ENCODE measurements at regions not wholly inside any gene's neighbourhood (a gene's known extent, or its start where the extent isn't known, plus 50 kb on each side); places are given as distances from the start of the nearest gene placed in this dataset.

- H3K9me1 ChIP-seq (ENCODE audit: control insufficient read depth, extremely low read depth, insufficient read depth, low read length) = no peaks in the 10 kb centered on the region
- DNase-seq (ENCODE audit: low read depth, low spot score) (no peak), FAIRE-seq (no peak)
- no peak for TF ChIP-seq EZH2 (IDR thresholded peaks at IDR 0.05; ENCODE audit: low read length)
- TF ChIP-seq, protein P1, sequence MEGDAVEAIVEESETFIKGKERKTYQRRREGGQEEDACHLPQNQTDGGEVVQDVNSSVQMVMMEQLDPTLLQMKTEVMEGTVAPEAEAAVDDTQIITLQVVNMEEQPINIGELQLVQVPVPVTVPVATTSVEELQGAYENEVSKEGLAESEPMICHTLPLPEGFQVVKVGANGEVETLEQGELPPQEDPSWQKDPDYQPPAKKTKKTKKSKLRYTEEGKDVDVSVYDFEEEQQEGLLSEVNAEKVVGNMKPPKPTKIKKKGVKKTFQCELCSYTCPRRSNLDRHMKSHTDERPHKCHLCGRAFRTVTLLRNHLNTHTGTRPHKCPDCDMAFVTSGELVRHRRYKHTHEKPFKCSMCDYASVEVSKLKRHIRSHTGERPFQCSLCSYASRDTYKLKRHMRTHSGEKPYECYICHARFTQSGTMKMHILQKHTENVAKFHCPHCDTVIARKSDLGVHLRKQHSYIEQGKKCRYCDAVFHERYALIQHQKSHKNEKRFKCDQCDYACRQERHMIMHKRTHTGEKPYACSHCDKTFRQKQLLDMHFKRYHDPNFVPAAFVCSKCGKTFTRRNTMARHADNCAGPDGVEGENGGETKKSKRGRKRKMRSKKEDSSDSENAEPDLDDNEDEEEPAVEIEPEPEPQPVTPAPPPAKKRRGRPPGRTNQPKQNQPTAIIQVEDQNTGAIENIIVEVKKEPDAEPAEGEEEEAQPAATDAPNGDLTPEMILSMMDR (optimal IDR thresholded peaks at IDR 0.05 in 1 of 3, IDR thresholded peaks at IDR 0.05 in 1 of 3, conservative IDR thresholded peaks at IDR 0.05 in 1 of 3; ENCODE audit: extremely low read depth in 1 of 3, insufficient read depth in 2 of 3, low read length in 3 of 3) = no peak
- no peaks in the 10 kb centered on the region for H4K20me1 ChIP-seq (ENCODE audit: control insufficient read depth, extremely low read depth, insufficient read depth, low read length)
- no peak overlapping the region for H2AFZ ChIP-seq (ENCODE audit: control insufficient read depth, low read length)
- no peak overlapping the region for H3K27ac ChIP-seq (ENCODE audit: control insufficient read depth, insufficient read depth, low read length)
- no peaks in the 10 kb centered on the region for H3K27me3 ChIP-seq (ENCODE audit: control insufficient read depth, extremely low read depth, insufficient read depth, low read length)
- no peak overlapping the region for H3K4me2 ChIP-seq (ENCODE audit: control insufficient read depth, extremely low read depth, insufficient read depth, low read depth, low read length)
- no peaks in the 10 kb centered on the region for H3K4me1 ChIP-seq (ENCODE audit: control insufficient read depth, extremely low read depth, insufficient read depth, low read length)
- H3K79me2 ChIP-seq (ENCODE audit: control insufficient read depth, insufficient read depth, low read length) = no peaks in the 10 kb centered on the region
- H3K36me3 ChIP-seq (ENCODE audit: control insufficient read depth in 2 of 2, extremely low read depth in 1 of 2, insufficient read depth in 2 of 2, low read length in 2 of 2) = no peaks in the 10 kb centered on the region
- H3K9ac ChIP-seq (ENCODE audit: control insufficient read depth, extremely low read depth, insufficient read depth, low read length) = no peak overlapping the region
- no peak overlapping the region for H3K4me3 ChIP-seq (ENCODE audit: control insufficient read depth in 2 of 3, extremely low read depth in 1 of 3, insufficient read depth in 2 of 3, low read depth in 1 of 3, low read length in 3 of 3)
- dilution Hi-C loops (cut with MboI; ENCODE audit: extremely low pct_ligation_motif_present, low sequenced_read_pairs) = no loop called here
- no peaks in the 10 kb centered on the region for H3K9me3 ChIP-seq (ENCODE audit: control insufficient read depth, low read depth, low read length)
Observed at GRCh38 chr15:96693515-96693914, 363.0 kb downstream of the NR2F2 start.

- no peak for TF ChIP-seq EZH2 (IDR thresholded peaks at IDR 0.05; ENCODE audit: low read length)
- TF ChIP-seq, protein P1 (optimal IDR thresholded peaks at IDR 0.05 in 1 of 3, IDR thresholded peaks at IDR 0.05 in 1 of 3, conservative IDR thresholded peaks at IDR 0.05 in 1 of 3; ENCODE audit: extremely low read depth in 1 of 3, insufficient read depth in 2 of 3, low read length in 3 of 3) = no peak
- no peaks in the 10 kb centered on the region for H3K36me3 ChIP-seq (ENCODE audit: control insufficient read depth in 2 of 2, extremely low read depth in 1 of 2, insufficient read depth in 2 of 2, low read length in 2 of 2)
- no peaks in the 10 kb centered on the region for H3K79me2 ChIP-seq (ENCODE audit: control insufficient read depth, insufficient read depth, low read length)
- H3K9me3 ChIP-seq (ENCODE audit: control insufficient read depth, low read depth, low read length) = no peaks in the 10 kb centered on the region
- H3K9me1 ChIP-seq (ENCODE audit: control insufficient read depth, extremely low read depth, insufficient read depth, low read length) = no peaks in the 10 kb centered on the region
- no peak overlapping the region for H3K27ac ChIP-seq (ENCODE audit: control insufficient read depth, insufficient read depth, low read length)
- H3K9ac ChIP-seq (ENCODE audit: control insufficient read depth, extremely low read depth, insufficient read depth, low read length) = no peak overlapping the region
- dilution Hi-C loops (cut with MboI; ENCODE audit: extremely low pct_ligation_motif_present, low sequenced_read_pairs) = no loop called here
- H3K4me3 ChIP-seq (ENCODE audit: control insufficient read depth in 2 of 3, extremely low read depth in 1 of 3, insufficient read depth in 2 of 3, low read depth in 1 of 3, low read length in 3 of 3) = no peak overlapping the region
- H2AFZ ChIP-seq (ENCODE audit: control insufficient read depth, low read length) = no peak overlapping the region
- DNase-seq (ENCODE audit: low read depth, low spot score) = no peak
- H4K20me1 ChIP-seq (ENCODE audit: control insufficient read depth, extremely low read depth, insufficient read depth, low read length) = no peaks in the 10 kb centered on the region
- no peak overlapping the region for H3K4me2 ChIP-seq (ENCODE audit: control insufficient read depth, extremely low read depth, insufficient read depth, low read depth, low read length)
- no peaks in the 10 kb centered on the region for H3K27me3 ChIP-seq (ENCODE audit: control insufficient read depth, extremely low read depth, insufficient read depth, low read length)
- no peak for FAIRE-seq
- no peaks in the 10 kb centered on the region for H3K4me1 ChIP-seq (ENCODE audit: control insufficient read depth, extremely low read depth, insufficient read depth, low read length)
Observed at GRCh38 chr15:96693990-96694517, 363.6 kb downstream of the NR2F2 start.
